GM12878 (cell line): ENCODE measurements at regions not wholly inside any gene's neighbourhood (a gene's known extent, or its start where the extent isn't known, plus 50 kb on each side); places are given as distances from the start of the nearest gene placed in this dataset.

Source experiments
- ATAC-seq: fragments of 200-7000 bp; cut with Tn5 transposase; 3 replicates; pipeline ENCODE4 v1.9.1; 2020; ENCODE audit warnings: mild to moderate bottlenecking, moderate library complexity
- BruUV-seq: library from RNA; stranded (reverse); fragments of 400-500 nt; replicated peaks from 2 replicates; lab custom pipeline; 2021; lab: Mats Ljungman, UMichigan
- CTCF ChIA-PET: fragments of 300-600 bp; sonication (Branson Sonifier 250); formaldehyde crosslinking; extraction: SDS; loops from one replicate; lab custom pipeline; 2021; ENCODE audit warnings: inconsistent platforms; lab: Yijun Ruan, JAX
- POLR2A ChIA-PET: fragments of 350-600 bp; formaldehyde crosslinking; extraction: SDS; loops from one replicate; lab custom pipeline; 2021; ENCODE audit warnings: inconsistent platforms; lab: Charles Lee
- RAD21 ChIA-PET: fragments of 300-600 bp; sonication (Branson Sonifier 250); formaldehyde crosslinking; loops from one replicate; lab custom pipeline; 2023; ENCODE audit warnings: antibody characterized with exemption; ENCODE audit not compliant: unreplicated experiment; lab: Charles Lee
- SMC1A ChIA-PET: fragments of 300-600 bp; sonication (Branson Sonifier 250); formaldehyde crosslinking; loops from one replicate; lab custom pipeline; 2023; ENCODE audit not compliant: unreplicated experiment, uncharacterized antibody; lab: Charles Lee
- DNase-seq: peaks from one replicate; pipeline ENCODE4 v3.0.0-alpha.2; 2011; ENCODE audit warnings: low read depth, low spot score
- FAIRE-seq: peaks from 3 replicates; lab custom pipeline; 2011; peaks lifted over from hg19 to GRCh38; lab: Jason Lieb, UNC
- H2AFZ ChIP-seq: 2 replicates; pipeline ENCODE4 v1.6.0; 2011; ENCODE audit warnings: low read depth, low read length, control low read depth; ENCODE audit not compliant: control insufficient read depth
- H3K27ac ChIP-seq: 2 replicates; pipeline ENCODE4 v1.5.1; 2011; ENCODE audit warnings: control low read depth; ENCODE audit not compliant: control insufficient read depth, insufficient read depth
- H3K27me3 ChIP-seq, 2 experiments: replicated peaks in 1 of 2; 2 replicates each; pipeline versions ENCODE4 v1.6.0 to v1.6.1; 2011; ENCODE audit warnings: low read length in 1 of 2; ENCODE audit not compliant: control insufficient read depth in 2 of 2, insufficient read depth in 2 of 2
- H3K36me3 ChIP-seq, 2 experiments: 2 replicates each; pipeline ENCODE4 v1.5.1; 2011; ENCODE audit warnings: low read length in 1 of 2; ENCODE audit not compliant: control insufficient read depth in 2 of 2, insufficient read depth in 2 of 2
- H3K4me1 ChIP-seq: 2 replicates; pipeline ENCODE4 v1.6.1; 2011; ENCODE audit warnings: mild to moderate bottlenecking, low read length, moderate library complexity, mixed read lengths; ENCODE audit not compliant: control insufficient read depth, insufficient read depth
- H3K4me2 ChIP-seq: 2 replicates; pipeline ENCODE4 v1.6.0; 2011; ENCODE audit warnings: control low read depth; ENCODE audit not compliant: control insufficient read depth, insufficient read depth
- H3K4me3 ChIP-seq: fragments of 200-600 bp; sonication (generic); 2 replicates; pipeline ENCODE4 v1.5.1; 2016
- H3K79me2 ChIP-seq: 2 replicates; pipeline ENCODE4 v1.6.0; 2011; ENCODE audit warnings: low read length; ENCODE audit not compliant: control insufficient read depth, insufficient read depth
- H3K9ac ChIP-seq: 2 replicates; pipeline ENCODE4 v1.8.0; 2011; ENCODE audit warnings: low read length, control low read depth, mixed read lengths; ENCODE audit not compliant: control insufficient read depth, insufficient read depth
- H3K9me3 ChIP-seq: replicated peaks from 3 replicates; pipeline ENCODE4 v1.5.1; 2011; ENCODE audit warnings: mild to moderate bottlenecking, low read length; ENCODE audit not compliant: control insufficient read depth, insufficient read depth
- H4K20me1 ChIP-seq: 2 replicates; pipeline ENCODE4 v1.6.0; 2011; ENCODE audit not compliant: control insufficient read depth, insufficient read depth
- BCLAF1 ChIP-seq: fragments of 450-650 bp; IDR thresholded peaks from 2 replicates; pipeline ENCODE4 v1.6.1; 2017; ENCODE audit warnings: antibody characterized with exemption, mild to moderate bottlenecking, moderate library complexity
- BMI1 ChIP-seq: fragments of 450-650 bp; IDR thresholded peaks from 2 replicates; pipeline ENCODE4 v1.6.1; 2016; ENCODE audit warnings: mild to moderate bottlenecking, moderate library complexity, borderline replicate concordance
- CBX5 ChIP-seq: sonication (generic); IDR thresholded peaks from 2 replicates; pipeline ENCODE4 v1.6.1; 2016; ENCODE audit warnings: low read depth, moderate library complexity, mild to moderate bottlenecking, inconsistent platforms
- CEBPB ChIP-seq, 2 experiments: fragments of 150-350 bp in 1 of 2; IDR thresholded peaks; 2 replicates each; pipeline ENCODE4 v1.6.1; 2012 to 2014; ENCODE audit warnings: low read depth in 2 of 2, low read length in 2 of 2, borderline replicate concordance in 1 of 2, inconsistent platforms in 1 of 2
- CREM ChIP-seq: IDR thresholded peaks from 2 replicates; pipeline ENCODE4 v1.6.1; 2014; ENCODE audit warnings: antibody characterized with exemption, low read depth
- EZH2 ChIP-seq: IDR thresholded peaks from 2 replicates; pipeline ENCODE4 v1.6.1; 2012; ENCODE audit warnings: low read depth, mild to moderate bottlenecking, control low read depth, inconsistent platforms, low read length, borderline replicate concordance; ENCODE audit not compliant: control insufficient read depth
- GABPA ChIP-seq: IDR thresholded peaks from 2 replicates; pipeline ENCODE4 v1.6.1; 2014; ENCODE audit warnings: antibody characterized with exemption, low read depth, mild to moderate bottlenecking, inconsistent platforms
- JUND ChIP-seq: IDR thresholded peaks from 2 replicates; pipeline ENCODE4 v1.6.1; 2012; ENCODE audit warnings: low read depth, mild to moderate bottlenecking, low read length, improper control_type of control experiment, moderate library complexity
- MEF2B ChIP-seq: fragments of 450-650 bp; IDR thresholded peaks from 2 replicates; pipeline ENCODE4 v1.6.1; 2018; ENCODE audit warnings: mild to moderate bottlenecking, moderate library complexity; ENCODE audit not compliant: partially characterized antibody, poor library complexity, severe bottlenecking
- MLLT1 ChIP-seq: fragments of 450-650 bp; IDR thresholded peaks from 2 replicates; pipeline ENCODE4 v1.6.1; 2016; ENCODE audit warnings: mild to moderate bottlenecking
- MTA2 ChIP-seq: fragments of 450-650 bp; IDR thresholded peaks from 2 replicates; pipeline ENCODE4 v1.6.1; 2016; ENCODE audit warnings: low read depth, mild to moderate bottlenecking, moderate library complexity
- NRF1 ChIP-seq: conservative IDR thresholded peaks from 2 replicates; pipeline ENCODE4 v1.6.1; 2011; ENCODE audit warnings: mild to moderate bottlenecking, low read depth, low read length, improper control_type of control experiment
- RCOR1 ChIP-seq: conservative IDR thresholded peaks from 2 replicates; pipeline ENCODE4 v1.6.1; 2012; ENCODE audit warnings: low read depth, low read length, improper control_type of control experiment
- SMARCA5 ChIP-seq: fragments of 450-650 bp; IDR thresholded peaks from 2 replicates; pipeline ENCODE4 v1.6.1; 2017; ENCODE audit warnings: mild to moderate bottlenecking
- TAF1 ChIP-seq: IDR thresholded peaks from 2 replicates; pipeline ENCODE4 v1.6.1; 2011; ENCODE audit warnings: mild to moderate bottlenecking, low read depth, low read length, borderline replicate concordance
- TBL1XR1 ChIP-seq: IDR thresholded peaks from 2 replicates; pipeline ENCODE4 v1.6.1; 2012; ENCODE audit warnings: low read depth, low read length, improper control_type of control experiment
- ZBED1 ChIP-seq: IDR thresholded peaks from 2 replicates; pipeline ENCODE4 v1.6.1; 2016; ENCODE audit warnings: borderline replicate concordance
- ZNF207 ChIP-seq: fragments of 450-650 bp; IDR thresholded peaks from 2 replicates; pipeline ENCODE4 v1.6.1; 2014; ENCODE audit warnings: antibody characterized with exemption, mild to moderate bottlenecking, borderline replicate concordance
- WGBS: methylation state at CpG from one replicate; pipeline ENCODE4 v1.1.6; 2016; ENCODE audit warnings: low lambda C conversion rate; ENCODE audit not compliant: insufficient replicate concordance, insufficient coverage; ENCODE audit errors: missing lambda C conversion rate; 5-methylcytosine and 5-hydroxymethylcytosine counted together
- in situ Hi-C: fragments of 300-500 bp; cut with MboI; formaldehyde crosslinking; loops from 9 replicates; pipeline ENCODE4 v1.14.3; 2018; ENCODE audit warnings: mixed read lengths
- intact Hi-C: fragments of 100-400 bp; cut with micrococcal nuclease; formaldehyde crosslinking; loops from one replicate; pipeline ENCODE4 v1.14.2; 2022; ENCODE audit not compliant: unreplicated experiment

- CTCF ChIA-PET: no interaction called here
- no peak for DNase-seq
- no peaks in the 10 kb centered on the region for H3K36me3 ChIP-seq
- SMC1A ChIA-PET: no interaction called here
- no peak overlapping the region for H3K4me2 ChIP-seq
- no peak overlapping the region for H2AFZ ChIP-seq
- no peaks in the 10 kb centered on the region for H3K79me2 ChIP-seq
- H3K9ac ChIP-seq: no peak overlapping the region
- FAIRE-seq: no peak
- TF ChIP-seq TAF1 (no peak), BMI1 (no peak), TBL1XR1 (no peak), MTA2 (no peak), BCLAF1 (no peak), MLLT1 (no peak), MEF2B (no peak), GABPA (no peak), CEBPB (IDR thresholded peaks at IDR 0.05; ENCODE audit: borderline replicate concordance in 1 of 2, low read depth in 2 of 2, low read length in 2 of 2) (no peak), ZNF207 (no peak), CREM (no peak), JUND (no peak), CBX5 (no peak), NRF1 (no peak), ZBED1 (no peak), RCOR1 (no peak), SMARCA5 (no peak), EZH2 (no peak)
- WGBS: 72% methylated on average over 6 of the region's 6 CpGs
- peaks cover 0 to 1% of the 10 kb centered on the region in 2 experiments; a peak in 2 of 4 replicates for H3K27me3 ChIP-seq
- POLR2A ChIA-PET: no interaction called here
- RAD21 ChIA-PET: interaction anchor here (0.6 kb wide), 1 partner anchor 254 kb away, joined by 3 read pairs; no protein-coding TSS in a partner anchor
- H4K20me1 ChIP-seq: peaks cover 2% of the 10 kb centered on the region; the same call in 1 of the 2 replicates
- ATAC-seq: no peak
- H3K4me1 ChIP-seq: no peaks in the 10 kb centered on the region
- intact Hi-C loops (no loop called here), in situ Hi-C loops (no loop called here)
- no TSS peak for BruUV-seq
- H3K9me3 ChIP-seq: no peaks in the 10 kb centered on the region
- H3K27ac ChIP-seq: no peak overlapping the region
- no peak overlapping the region for H3K4me3 ChIP-seq
These were observed 163.6 kb upstream of the RAB4A start for GRCh38 chr1:229107304-229107815.
